ENCODE measurements at regions not wholly inside any gene's neighbourhood (a gene's known extent, or its start where the extent isn't known, plus 50 kb on each side); places are given as distances from the start of the nearest gene placed in this dataset.
"Not testable (repeated sequence)": the region's sequence is repeated elsewhere in the genome, so short reads cannot be mapped to it uniquely, and the experiment has no call there.

- no peaks in the 10 kb centered on the region for H3K36me3 Mint-ChIP-seq (ENCODE audit: low read depth)
- H3K4me3 Mint-ChIP-seq: no peak overlapping the region
- no peak overlapping the region for H3K27ac Mint-ChIP-seq
- H3K27me3 Mint-ChIP-seq: no peaks in the 10 kb centered on the region
- H3K9me3 Mint-ChIP-seq: no peaks in the 10 kb centered on the region
- no peak for ATAC-seq (replicated peaks)
- no peaks in the 10 kb centered on the region for H3K4me1 Mint-ChIP-seq
These were observed 656.9 kb downstream of the MTRR start for GRCh38 chr5:8525819-8526218.

GRCh38 chr5:8528106-8528505, 659.2 kb downstream of the MTRR start:
- no peak for ATAC-seq (replicated peaks)
- Mint-ChIP-seq H3K4me1 (no peaks in the 10 kb centered on the region), H3K36me3 (ENCODE audit: low read depth) (no peaks in the 10 kb centered on the region), H3K27ac (no peak overlapping the region), H3K4me3 (no peak overlapping the region), H3K9me3 (no peaks in the 10 kb centered on the region), H3K27me3 (no peaks in the 10 kb centered on the region)

- H3K36me3 Mint-ChIP-seq (ENCODE audit: low read depth): no peaks in the 10 kb centered on the region
- no peaks in the 10 kb centered on the region for H3K4me1 Mint-ChIP-seq
- H3K27me3 Mint-ChIP-seq: peaks cover 3% of the 10 kb centered on the region
- no peak overlapping the region for H3K4me3 Mint-ChIP-seq
- no peak overlapping the region for H3K27ac Mint-ChIP-seq
- ATAC-seq (replicated peaks): no peak
- peaks cover 6% of the 10 kb centered on the region for H3K9me3 Mint-ChIP-seq
These were observed 669.9 kb downstream of the MTRR start for GRCh38 chr5:8538821-8539220.

- Mint-ChIP-seq H3K4me3 (no peak overlapping the region), H3K4me1 (no peaks in the 10 kb centered on the region), H3K9me3 (peaks cover 6% of the 10 kb centered on the region), H3K36me3 (ENCODE audit: low read depth) (no peaks in the 10 kb centered on the region), H3K27me3 (no peaks in the 10 kb centered on the region), H3K27ac (no peak overlapping the region)
- ATAC-seq (replicated peaks): no peak
These were observed 671.4 kb downstream of the MTRR start for GRCh38 chr5:8540317-8540716.

GRCh38 chr5:8550921-8551320, 682.0 kb downstream of the MTRR start:
- H3K9me3 Mint-ChIP-seq: peaks cover 15% of the 10 kb centered on the region
- H3K36me3 Mint-ChIP-seq (ENCODE audit: low read depth): no peaks in the 10 kb centered on the region
- no peaks in the 10 kb centered on the region for H3K4me1 Mint-ChIP-seq
- no peaks in the 10 kb centered on the region for H3K27me3 Mint-ChIP-seq
- no peak for ATAC-seq (replicated peaks)
- H3K4me3 Mint-ChIP-seq: no peak overlapping the region
- H3K27ac Mint-ChIP-seq: no peak overlapping the region

- Mint-ChIP-seq H3K4me1 (no peaks in the 10 kb centered on the region), H3K27ac (no peak overlapping the region), H3K4me3 (no peak overlapping the region), H3K36me3 (ENCODE audit: low read depth) (no peaks in the 10 kb centered on the region), H3K27me3 (no peaks in the 10 kb centered on the region), H3K9me3 (peaks cover 9% of the 10 kb centered on the region)
- ATAC-seq (replicated peaks): no peak
These were observed 684.4 kb downstream of the MTRR start for GRCh38 chr5:8553364-8553763.

GRCh38 chr5:8557728-8558127, 688.8 kb downstream of the MTRR start:
- Mint-ChIP-seq H3K9me3 (peaks cover 14% of the 10 kb centered on the region), H3K36me3 (ENCODE audit: low read depth) (no peaks in the 10 kb centered on the region), H3K27me3 (no peaks in the 10 kb centered on the region), H3K4me3 (no peak overlapping the region), H3K4me1 (no peaks in the 10 kb centered on the region), H3K27ac (no peak overlapping the region)
- ATAC-seq (replicated peaks): no peak

GRCh38 chr5:8560776-8561175, 691.8 kb downstream of the MTRR start:
- no peak for ATAC-seq (replicated peaks)
- H3K36me3 Mint-ChIP-seq (ENCODE audit: low read depth): no peaks in the 10 kb centered on the region
- H3K27me3 Mint-ChIP-seq: no peaks in the 10 kb centered on the region
- H3K4me3 Mint-ChIP-seq: no peak overlapping the region
- peaks cover 5% of the 10 kb centered on the region for H3K9me3 Mint-ChIP-seq
- H3K4me1 Mint-ChIP-seq: no peaks in the 10 kb centered on the region
- H3K27ac Mint-ChIP-seq: no peak overlapping the region

- H3K4me3 Mint-ChIP-seq: no peak overlapping the region
- H3K4me1 Mint-ChIP-seq: no peaks in the 10 kb centered on the region
- H3K36me3 Mint-ChIP-seq (ENCODE audit: low read depth): no peaks in the 10 kb centered on the region
- no peak overlapping the region for H3K27ac Mint-ChIP-seq
- ATAC-seq (replicated peaks): no peak
- H3K27me3 Mint-ChIP-seq: no peaks in the 10 kb centered on the region
- H3K9me3 Mint-ChIP-seq: peaks cover 5% of the 10 kb centered on the region
These were observed 692.4 kb downstream of the MTRR start for GRCh38 chr5:8561224-8561840.

GRCh38 chr5:8561854-8562253, 692.9 kb downstream of the MTRR start:
- Mint-ChIP-seq H3K36me3 (ENCODE audit: low read depth) (no peaks in the 10 kb centered on the region), H3K27me3 (no peaks in the 10 kb centered on the region), H3K27ac (no peak overlapping the region), H3K4me3 (no peak overlapping the region), H3K9me3 (peaks cover 5% of the 10 kb centered on the region), H3K4me1 (no peaks in the 10 kb centered on the region)
- ATAC-seq (replicated peaks): no peak

GRCh38 chr5:8563540-8563939, 694.6 kb downstream of the MTRR start:
- not testable (repeated sequence) for H3K27ac Mint-ChIP-seq; H3K27me3 Mint-ChIP-seq; H3K4me1 Mint-ChIP-seq; ATAC-seq (replicated peaks); H3K36me3 Mint-ChIP-seq (ENCODE audit: low read depth); H3K9me3 Mint-ChIP-seq; H3K4me3 Mint-ChIP-seq

GRCh38 chr5:8568858-8569257, 699.9 kb downstream of the MTRR start:
- Mint-ChIP-seq H3K4me3 (no peak overlapping the region), H3K27ac (no peak overlapping the region), H3K9me3 (peaks cover 5% of the 10 kb centered on the region), H3K27me3 (no peaks in the 10 kb centered on the region), H3K36me3 (ENCODE audit: low read depth) (no peaks in the 10 kb centered on the region), H3K4me1 (no peaks in the 10 kb centered on the region)
- ATAC-seq (replicated peaks): no peak

- Mint-ChIP-seq H3K36me3 (ENCODE audit: low read depth) (no peaks in the 10 kb centered on the region), H3K27me3 (no peaks in the 10 kb centered on the region), H3K27ac (no peak overlapping the region), H3K4me3 (no peak overlapping the region), H3K9me3 (peaks cover 5% of the 10 kb centered on the region), H3K4me1 (no peaks in the 10 kb centered on the region)
- no peak for ATAC-seq (replicated peaks)
These were observed 701.6 kb downstream of the MTRR start for GRCh38 chr5:8570528-8570927.

GRCh38 chr5:8576178-8576577, 707.2 kb downstream of the MTRR start:
- Mint-ChIP-seq H3K4me1 (no peaks in the 10 kb centered on the region), H3K27me3 (no peaks in the 10 kb centered on the region), H3K36me3 (ENCODE audit: low read depth) (no peaks in the 10 kb centered on the region), H3K9me3 (peaks cover 5% of the 10 kb centered on the region), H3K4me3 (no peak overlapping the region), H3K27ac (no peak overlapping the region)
- no peak for ATAC-seq (replicated peaks)

GRCh38 chr5:8577792-8578191, 708.8 kb downstream of the MTRR start:
- no peak for ATAC-seq (replicated peaks)
- no peaks in the 10 kb centered on the region for H3K27me3 Mint-ChIP-seq
- H3K9me3 Mint-ChIP-seq: peaks cover 4% of the 10 kb centered on the region
- no peaks in the 10 kb centered on the region for H3K36me3 Mint-ChIP-seq (ENCODE audit: low read depth)
- H3K27ac Mint-ChIP-seq: no peak overlapping the region
- no peak overlapping the region for H3K4me3 Mint-ChIP-seq
- H3K4me1 Mint-ChIP-seq: no peaks in the 10 kb centered on the region

GRCh38 chr5:8580298-8580697, 711.4 kb downstream of the MTRR start:
- no peak overlapping the region for H3K27ac Mint-ChIP-seq

More at GRCh38 chr5:8580298-8580697, 711.4 kb downstream of the MTRR start:
- H3K9me3 Mint-ChIP-seq: no peaks in the 10 kb centered on the region
- no peaks in the 10 kb centered on the region for H3K36me3 Mint-ChIP-seq (ENCODE audit: low read depth)
- no peak overlapping the region for H3K4me3 Mint-ChIP-seq
- no peaks in the 10 kb centered on the region for H3K4me1 Mint-ChIP-seq
- no peak for ATAC-seq (replicated peaks)
- H3K27me3 Mint-ChIP-seq: no peaks in the 10 kb centered on the region
